RWPE2 (cell line): ENCODE measurements at regions not wholly inside any gene's neighbourhood (a gene's known extent, or its start where the extent isn't known, plus 50 kb on each side); places are given as distances from the start of the nearest gene placed in this dataset.

Experiments used
- ATAC-seq: fragments of 200-7000 bp; cut with Tn5 transposase; 3 replicates; pipeline ENCODE4 v1.9.1; 2021; ENCODE audit warnings: low read depth
- DNase-seq: peaks from one replicate; pipeline ENCODE4 v3.0.0-alpha.2; 2020; ENCODE audit warnings: low spot score
- H3K27ac ChIP-seq: fragments of 450-650 bp; 2 replicates; pipeline ENCODE4 v1.5.1; 2017; ENCODE audit warnings: mild to moderate bottlenecking; ENCODE audit not compliant: poor library complexity, severe bottlenecking
- H3K27me3 ChIP-seq: fragments of 250-450 bp; sonication (Bioruptor Pico); 2 replicates; pipeline ENCODE4 v1.5.1; 2021; ENCODE audit warnings: mild to moderate bottlenecking, moderate library complexity; ENCODE audit not compliant: insufficient read depth, poor library complexity, severe bottlenecking
- H3K36me3 ChIP-seq: fragments of 250-450 bp; sonication (Bioruptor Pico); 2 replicates; pipeline ENCODE4 v1.5.1; 2020; ENCODE audit warnings: low read depth, mild to moderate bottlenecking, moderate library complexity
- H3K4me1 ChIP-seq: fragments of 250-450 bp; sonication (Bioruptor Pico); 2 replicates; pipeline ENCODE4 v1.5.1; 2021; ENCODE audit warnings: mild to moderate bottlenecking, moderate library complexity; ENCODE audit not compliant: insufficient read depth, poor library complexity, severe bottlenecking
- H3K4me3 ChIP-seq: fragments of 250-450 bp; sonication (Bioruptor Pico); 2 replicates; pipeline ENCODE4 v1.5.1; 2021; ENCODE audit warnings: mild to moderate bottlenecking, moderate library complexity; ENCODE audit not compliant: severe bottlenecking
- H3K9me3 ChIP-seq: fragments of 250-450 bp; sonication (Bioruptor Pico); 2 replicates; pipeline ENCODE4 v1.5.1; 2021; ENCODE audit warnings: mild to moderate bottlenecking, moderate library complexity; ENCODE audit not compliant: severe bottlenecking
- TF ChIP-seq, protein P1 (sequence below): fragments of 450-650 bp; IDR thresholded peaks from one replicate; pipeline ENCODE4 v1.5.1; 2017; ENCODE audit warnings: mild to moderate bottlenecking, moderate library complexity; ENCODE audit not compliant: poor library complexity, severe bottlenecking

DNA sequence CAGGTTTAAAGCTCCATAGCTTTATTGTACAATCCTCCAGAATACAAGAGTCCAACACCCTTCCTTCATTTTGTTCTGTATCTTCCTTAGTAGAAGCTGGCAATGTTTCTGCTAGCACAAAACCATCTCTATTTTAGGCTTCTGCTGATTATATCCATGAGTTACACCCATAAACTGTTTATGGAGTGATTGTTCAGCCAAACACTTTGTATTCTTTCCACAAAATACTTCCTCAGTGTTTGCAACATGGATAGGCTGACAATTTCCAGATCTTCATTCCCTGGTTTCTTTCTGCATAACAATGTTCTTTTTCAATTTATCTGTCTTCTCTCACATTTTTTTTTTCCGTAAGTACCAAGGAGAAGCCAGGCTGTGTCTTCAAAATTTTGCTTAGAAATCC lies 839.9 kb upstream of the CDH8 start:
- H3K27me3 ChIP-seq = no peaks in the 10 kb centered on the region
- no peaks in the 10 kb centered on the region for H3K4me1 ChIP-seq
- TF ChIP-seq, protein P1, sequence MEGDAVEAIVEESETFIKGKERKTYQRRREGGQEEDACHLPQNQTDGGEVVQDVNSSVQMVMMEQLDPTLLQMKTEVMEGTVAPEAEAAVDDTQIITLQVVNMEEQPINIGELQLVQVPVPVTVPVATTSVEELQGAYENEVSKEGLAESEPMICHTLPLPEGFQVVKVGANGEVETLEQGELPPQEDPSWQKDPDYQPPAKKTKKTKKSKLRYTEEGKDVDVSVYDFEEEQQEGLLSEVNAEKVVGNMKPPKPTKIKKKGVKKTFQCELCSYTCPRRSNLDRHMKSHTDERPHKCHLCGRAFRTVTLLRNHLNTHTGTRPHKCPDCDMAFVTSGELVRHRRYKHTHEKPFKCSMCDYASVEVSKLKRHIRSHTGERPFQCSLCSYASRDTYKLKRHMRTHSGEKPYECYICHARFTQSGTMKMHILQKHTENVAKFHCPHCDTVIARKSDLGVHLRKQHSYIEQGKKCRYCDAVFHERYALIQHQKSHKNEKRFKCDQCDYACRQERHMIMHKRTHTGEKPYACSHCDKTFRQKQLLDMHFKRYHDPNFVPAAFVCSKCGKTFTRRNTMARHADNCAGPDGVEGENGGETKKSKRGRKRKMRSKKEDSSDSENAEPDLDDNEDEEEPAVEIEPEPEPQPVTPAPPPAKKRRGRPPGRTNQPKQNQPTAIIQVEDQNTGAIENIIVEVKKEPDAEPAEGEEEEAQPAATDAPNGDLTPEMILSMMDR = no peak
- H3K4me3 ChIP-seq = no peak overlapping the region
- no peak for ATAC-seq
- no peak overlapping the region for H3K27ac ChIP-seq
- no peaks in the 10 kb centered on the region for H3K36me3 ChIP-seq
- no peak for DNase-seq
- H3K9me3 ChIP-seq = no peaks in the 10 kb centered on the region

DNA sequence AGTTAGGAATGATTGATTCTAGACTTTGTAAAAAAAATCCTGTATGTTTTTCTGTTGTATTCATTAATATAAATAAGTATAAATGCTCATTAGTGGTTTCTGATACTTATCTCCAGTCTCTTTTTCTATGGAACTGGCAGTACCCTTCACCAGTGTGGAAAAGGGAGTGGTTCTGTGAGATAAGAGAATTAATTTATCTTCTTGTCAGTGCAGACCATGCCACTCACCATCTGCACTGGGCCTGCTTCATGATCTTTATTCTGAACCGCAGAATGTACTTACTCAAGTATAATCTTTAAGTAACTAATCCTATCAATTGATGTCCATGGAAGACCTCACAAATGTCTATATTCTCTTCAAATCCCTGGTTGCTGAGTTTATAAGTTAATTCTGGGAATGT lies 836.1 kb upstream of the CDH8 start:
- Histone ChIP-seq H3K27ac (no peak overlapping the region), H3K4me3 (no peak overlapping the region), H3K27me3 (peaks cover 4% of the 10 kb centered on the region), H3K4me1 (no peaks in the 10 kb centered on the region), H3K36me3 (no peaks in the 10 kb centered on the region), H3K9me3 (no peaks in the 10 kb centered on the region)
- DNase-seq (no peak), ATAC-seq (no peak)
- TF ChIP-seq, protein P1 = no peak

DNA sequence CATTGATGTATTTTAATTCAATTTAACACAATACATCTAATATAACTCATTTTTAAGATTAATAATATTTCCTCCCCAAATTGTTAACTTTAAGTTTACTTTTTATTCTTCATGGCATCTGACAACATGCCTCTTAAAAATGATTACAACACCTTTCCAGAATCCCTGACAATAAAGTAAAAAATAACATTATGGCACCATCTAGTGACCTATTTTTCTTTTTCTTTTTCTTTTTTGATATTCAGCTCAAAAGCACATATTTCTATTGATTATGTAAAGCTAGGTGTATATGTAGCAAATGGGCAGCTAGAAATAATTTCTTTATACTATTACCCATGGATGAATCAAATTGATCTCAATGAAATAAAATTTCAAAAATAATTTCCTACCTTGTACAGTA lies 834.3 kb upstream of the CDH8 start:
- TF ChIP-seq, protein P1 = peak; percentile 31
- no peak for DNase-seq
- no peak overlapping the region for H3K27ac ChIP-seq

DNA sequence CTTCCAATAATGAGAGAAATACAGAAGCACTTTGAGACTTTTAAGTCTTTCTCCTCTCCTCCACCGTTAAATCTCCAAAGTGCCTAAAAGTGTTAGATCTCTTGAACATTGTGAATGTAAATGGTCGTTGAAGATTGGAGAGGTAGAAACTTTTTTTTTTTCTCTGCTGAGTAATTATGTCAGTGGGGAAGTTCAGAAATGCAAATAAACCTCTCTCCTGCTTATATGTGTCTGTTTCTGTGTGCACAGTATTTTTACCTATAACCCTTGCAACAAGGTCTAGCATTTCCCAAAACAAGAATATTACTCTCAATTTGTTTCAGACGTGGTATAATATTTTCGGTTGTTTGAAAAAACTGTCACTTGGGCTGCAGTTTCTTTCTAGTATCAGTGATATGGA lies 833.6 kb upstream of the CDH8 start:
- no peaks in the 10 kb centered on the region for H3K9me3 ChIP-seq
- peaks cover 4% of the 10 kb centered on the region for H3K27me3 ChIP-seq
- H3K27ac ChIP-seq = no peak overlapping the region
- no peak overlapping the region for H3K4me3 ChIP-seq
- H3K4me1 ChIP-seq = no peaks in the 10 kb centered on the region
- TF ChIP-seq, protein P1 = no peak
- H3K36me3 ChIP-seq = no peaks in the 10 kb centered on the region
- DNase-seq (no peak), ATAC-seq (no peak)

More for the DNA sequence above, 834.3 kb upstream of the CDH8 start:
- Histone ChIP-seq H3K27me3 (peaks cover 4% of the 10 kb centered on the region), H3K4me3 (no peak overlapping the region), H3K4me1 (no peaks in the 10 kb centered on the region), H3K36me3 (no peaks in the 10 kb centered on the region), H3K9me3 (no peaks in the 10 kb centered on the region)
- ATAC-seq = no peak

DNA sequence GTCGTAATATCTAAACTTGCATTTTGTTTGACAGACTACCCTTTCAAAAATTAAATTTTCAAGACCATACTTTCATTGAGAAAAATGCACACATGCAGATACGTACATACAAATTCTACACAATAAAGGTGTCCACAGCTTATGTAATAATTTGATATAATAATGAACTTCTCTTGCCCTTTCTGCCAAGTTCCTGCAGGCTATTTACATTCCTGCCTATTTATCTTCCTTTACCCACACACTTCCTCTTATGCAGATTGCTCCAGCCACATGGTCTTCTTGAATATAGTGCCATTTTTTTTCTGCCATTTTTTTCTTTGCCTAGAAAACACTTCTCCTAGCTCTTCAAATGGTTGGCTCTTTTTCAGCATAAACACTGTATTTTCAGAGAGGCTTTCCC lies 826.9 kb upstream of the CDH8 start:
- H3K27me3 ChIP-seq = no peaks in the 10 kb centered on the region
- no peak overlapping the region for H3K4me3 ChIP-seq
- H3K36me3 ChIP-seq = no peaks in the 10 kb centered on the region
- DNase-seq (no peak), ATAC-seq (no peak)
- H3K27ac ChIP-seq = no peak overlapping the region
- H3K9me3 ChIP-seq = no peaks in the 10 kb centered on the region
- TF ChIP-seq, protein P1 = no peak
- H3K4me1 ChIP-seq = no peaks in the 10 kb centered on the region
